Right atrium auricular region (tissue), 2 donors: ENCODE measurements at regions not wholly inside any gene's neighbourhood (a gene's known extent, or its start where the extent isn't known, plus 50 kb on each side); places are given as distances from the start of the nearest gene placed in this dataset.

Experiments used
- DNase-seq: peaks from one replicate; pipeline ENCODE4 v3.0.0-alpha.2; 2019; ENCODE audit warnings: low spot score
- H3K27ac ChIP-seq, 2 donors: fragments of 200-600 bp; sonication (generic); 1 replicate in 1 of 2; 2 replicates in 1 of 2; pipeline ENCODE4 v1.5.1; 2016 to 2019
- H3K27me3 ChIP-seq, 2 donors: fragments of 200-600 bp; sonication (generic); one replicate each; pipeline versions ENCODE4 v1.5.1 to v1.6.0; 2017 to 2019
- H3K36me3 ChIP-seq: fragments of 200-600 bp; sonication (generic); one replicate; pipeline ENCODE4 v1.5.1; 2016
- H3K4me1 ChIP-seq, 2 donors: fragments of 200-600 bp; sonication (generic); one replicate each; pipeline versions ENCODE4 v1.5.1 to v1.6.0; 2017 to 2019
- H3K4me3 ChIP-seq, 2 donors: fragments of 200-600 bp; sonication (generic); 1 replicate in 1 of 2; 2 replicates in 1 of 2; pipeline ENCODE4 v1.5.1; 2017 to 2019; ENCODE audit warnings: mild to moderate bottlenecking in 1 of 2, moderate library complexity in 1 of 2
- H3K9me3 ChIP-seq, 2 donors: fragments of 200-600 bp; sonication (generic); one replicate each; pipeline ENCODE4 v1.5.1; 2019
- CTCF ChIP-seq, 2 donors: fragments of 200-600 bp; sonication (generic); IDR thresholded peaks; one replicate each; pipeline ENCODE4 v1.5.1; 2019; ENCODE audit warnings: antibody characterized with exemption in 2 of 2

- no peaks in the 10 kb centered on the region for H3K9me3 ChIP-seq
- H3K27me3 ChIP-seq, result no peaks in the 10 kb centered on the region
- no peak for TF ChIP-seq CTCF (IDR thresholded peaks at IDR 0.05)
- no peak for DNase-seq
- no peak overlapping the region for H3K4me3 ChIP-seq
- no peak overlapping the region for H3K27ac ChIP-seq
- H3K36me3 ChIP-seq, result no peaks in the 10 kb centered on the region
- H3K4me1 ChIP-seq, result no peaks in the 10 kb centered on the region
Measured at GRCh38 chr7:77475181-77475580, 59.0 kb upstream of the GSAP start.

- Histone ChIP-seq H3K27ac (no peak overlapping the region), H3K27me3 (no peaks in the 10 kb centered on the region), H3K4me1 (no peaks in the 10 kb centered on the region), H3K36me3 (no peaks in the 10 kb centered on the region), H3K9me3 (no peaks in the 10 kb centered on the region), H3K4me3 (no peak overlapping the region)
- no peak for TF ChIP-seq CTCF (IDR thresholded peaks at IDR 0.05)
- no peak for DNase-seq
Measured at GRCh38 chr7:77474756-77475155, 58.6 kb upstream of the GSAP start.

GRCh38 chr7:77473229-77474005 lies 57.3 kb upstream of the GSAP start:
- Histone ChIP-seq H3K27ac (no peak overlapping the region), H3K4me3 (no peak overlapping the region)

GRCh38 chr7:77469927-77470326 lies 53.8 kb upstream of the GSAP start:
- Histone ChIP-seq H3K4me3 (no peak overlapping the region), H3K27ac (no peak overlapping the region), H3K27me3 (no peaks in the 10 kb centered on the region), H3K4me1 (no peaks in the 10 kb centered on the region), H3K36me3 (no peaks in the 10 kb centered on the region), H3K9me3 (no peaks in the 10 kb centered on the region)
- no peak for DNase-seq
- TF ChIP-seq CTCF (IDR thresholded peaks at IDR 0.05), result no peak

More at GRCh38 chr7:77473229-77474005, 57.3 kb upstream of the GSAP start:
- no peak for DNase-seq
- Histone ChIP-seq H3K27me3 (no peaks in the 10 kb centered on the region), H3K9me3 (no peaks in the 10 kb centered on the region), H3K36me3 (no peaks in the 10 kb centered on the region), H3K4me1 (no peaks in the 10 kb centered on the region)
- no peak for TF ChIP-seq CTCF (IDR thresholded peaks at IDR 0.05)

GRCh38 chr7:77467408-77467807 lies 51.3 kb upstream of the GSAP start:
- DNase-seq, result peak; percentile 62

More at GRCh38 chr7:77467408-77467807, 51.3 kb upstream of the GSAP start:
- H3K27me3 ChIP-seq, result no peaks in the 10 kb centered on the region
- no peak overlapping the region for H3K4me3 ChIP-seq
- H3K27ac ChIP-seq, result no peak overlapping the region
- no peak for TF ChIP-seq CTCF (IDR thresholded peaks at IDR 0.05)
- H3K36me3 ChIP-seq, result no peaks in the 10 kb centered on the region
- H3K9me3 ChIP-seq, result no peaks in the 10 kb centered on the region
- no peaks in the 10 kb centered on the region for H3K4me1 ChIP-seq
